ENCODE measurements at regions not wholly inside any gene's neighbourhood (a gene's known extent, or its start where the extent isn't known, plus 50 kb on each side); places are given as distances from the start of the nearest gene placed in this dataset.

DNA sequence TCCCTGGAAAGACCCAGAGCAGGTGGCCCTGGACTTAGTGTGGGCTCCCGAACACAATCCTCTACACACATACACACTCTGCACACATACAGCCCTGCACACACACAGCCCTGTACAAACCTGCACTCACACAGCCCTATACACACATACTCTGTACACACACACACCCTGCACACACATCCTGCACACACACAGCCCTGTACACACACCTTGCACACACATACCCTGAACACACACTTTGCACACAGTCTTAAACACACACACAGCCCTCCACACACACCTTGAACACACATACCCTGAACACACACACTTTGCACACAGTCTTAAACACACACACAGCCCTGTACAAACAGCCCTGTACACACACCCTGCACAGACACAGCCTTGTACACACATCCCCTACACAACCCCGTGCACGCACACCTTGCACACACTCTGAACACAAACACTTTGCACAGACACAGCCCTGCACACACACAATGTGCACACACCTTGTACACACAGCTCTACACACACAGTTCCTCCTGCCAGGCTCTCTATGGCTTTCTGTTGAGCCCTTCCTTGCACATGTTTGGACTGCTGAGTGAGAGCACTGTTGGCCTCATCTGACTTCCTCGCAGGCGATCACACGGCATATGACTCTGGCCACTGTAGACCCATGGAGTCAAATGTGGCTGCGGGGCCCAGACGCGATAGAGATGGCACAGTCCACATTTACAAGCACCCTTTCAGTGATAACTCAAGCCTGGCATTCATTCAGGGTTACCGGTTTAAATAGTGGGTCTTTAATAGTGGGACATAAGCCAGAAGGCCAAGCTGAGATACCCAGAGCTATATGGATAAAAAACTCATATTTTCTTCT lies 245.7 kb upstream of the IRX1 start:
- TF ChIP-seq, protein P1, sequence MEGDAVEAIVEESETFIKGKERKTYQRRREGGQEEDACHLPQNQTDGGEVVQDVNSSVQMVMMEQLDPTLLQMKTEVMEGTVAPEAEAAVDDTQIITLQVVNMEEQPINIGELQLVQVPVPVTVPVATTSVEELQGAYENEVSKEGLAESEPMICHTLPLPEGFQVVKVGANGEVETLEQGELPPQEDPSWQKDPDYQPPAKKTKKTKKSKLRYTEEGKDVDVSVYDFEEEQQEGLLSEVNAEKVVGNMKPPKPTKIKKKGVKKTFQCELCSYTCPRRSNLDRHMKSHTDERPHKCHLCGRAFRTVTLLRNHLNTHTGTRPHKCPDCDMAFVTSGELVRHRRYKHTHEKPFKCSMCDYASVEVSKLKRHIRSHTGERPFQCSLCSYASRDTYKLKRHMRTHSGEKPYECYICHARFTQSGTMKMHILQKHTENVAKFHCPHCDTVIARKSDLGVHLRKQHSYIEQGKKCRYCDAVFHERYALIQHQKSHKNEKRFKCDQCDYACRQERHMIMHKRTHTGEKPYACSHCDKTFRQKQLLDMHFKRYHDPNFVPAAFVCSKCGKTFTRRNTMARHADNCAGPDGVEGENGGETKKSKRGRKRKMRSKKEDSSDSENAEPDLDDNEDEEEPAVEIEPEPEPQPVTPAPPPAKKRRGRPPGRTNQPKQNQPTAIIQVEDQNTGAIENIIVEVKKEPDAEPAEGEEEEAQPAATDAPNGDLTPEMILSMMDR (IDR thresholded peaks at IDR 0.05; ENCODE audit: insufficient read depth, missing control alignments), result no peak
- no peak for DNase-seq (ENCODE audit: insufficient read length, low spot score)
- no peak for FAIRE-seq

DNA sequence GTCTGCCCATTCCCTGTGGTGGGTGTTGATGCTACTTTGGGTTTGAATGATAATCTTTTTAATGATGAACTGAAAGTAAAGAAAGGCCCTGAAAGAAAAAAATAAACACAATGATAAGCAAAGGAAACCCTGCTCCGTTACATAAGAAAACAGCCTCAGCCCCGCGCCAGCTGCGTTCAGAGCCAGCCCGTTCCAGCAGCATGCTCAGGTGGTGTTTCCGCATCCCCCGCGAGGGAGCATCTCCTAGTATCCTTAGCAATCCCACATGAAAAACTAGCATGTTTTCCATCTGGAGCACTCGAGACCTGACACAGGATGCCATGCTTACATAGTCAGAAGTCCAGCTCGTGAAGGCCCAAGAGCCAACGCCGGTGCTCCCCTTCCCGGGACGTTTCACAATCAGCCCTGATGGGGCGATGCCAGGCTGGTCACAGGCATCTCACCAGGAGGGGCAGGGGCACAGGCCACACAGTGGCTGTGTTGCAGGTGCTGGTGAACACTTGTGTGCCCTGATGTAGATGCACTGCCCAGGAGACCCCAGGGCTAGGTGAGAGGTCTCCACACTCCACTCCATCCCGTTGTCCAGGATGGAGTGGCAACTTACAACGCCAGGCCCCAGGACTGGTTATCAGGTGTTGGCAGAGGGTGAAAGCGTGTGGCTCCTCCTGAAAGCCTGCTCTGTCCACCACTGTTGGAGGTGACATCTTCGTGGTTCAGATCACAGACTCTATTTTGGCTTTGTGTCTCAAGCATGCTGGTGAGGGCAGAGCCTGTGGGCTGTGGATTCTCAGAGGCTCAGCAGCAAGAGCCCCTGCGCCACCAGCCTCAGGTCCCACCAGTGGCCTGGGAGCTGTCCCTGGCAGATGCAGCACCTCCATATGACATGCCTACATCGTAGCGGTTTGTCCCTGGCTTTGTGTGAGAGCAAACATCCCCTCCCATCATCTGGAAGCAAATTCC lies 246.8 kb upstream of the IRX1 start:
- TF ChIP-seq, protein P1 (IDR thresholded peaks at IDR 0.05; ENCODE audit: insufficient read depth, missing control alignments), result no peak
- FAIRE-seq (no peak), DNase-seq (ENCODE audit: insufficient read length, low spot score) (no peak)

DNA sequence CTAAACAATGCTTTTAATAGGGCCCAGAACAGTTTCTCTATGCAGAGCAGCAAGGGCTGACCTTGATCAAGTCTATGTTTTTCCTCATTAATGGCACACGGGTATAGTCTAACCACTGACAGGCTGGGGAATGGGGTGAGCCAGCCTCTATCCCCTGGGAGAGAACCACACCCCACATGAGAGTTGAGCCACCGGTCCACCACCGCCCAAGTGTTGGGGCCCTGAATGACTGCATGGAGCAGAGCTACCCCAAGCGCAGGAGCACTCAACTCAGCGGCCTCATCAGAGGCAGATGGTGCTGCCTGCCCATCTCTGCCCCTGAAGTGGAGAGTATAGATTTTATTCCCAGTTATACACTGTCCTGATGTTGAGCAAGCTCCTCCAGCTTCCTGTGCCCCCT lies 247.9 kb upstream of the IRX1 start:
- TF ChIP-seq, protein P1 (IDR thresholded peaks at IDR 0.05; ENCODE audit: insufficient read depth, missing control alignments), result no peak
- no peak for DNase-seq (ENCODE audit: insufficient read length, low spot score)
- no peak for FAIRE-seq

DNA sequence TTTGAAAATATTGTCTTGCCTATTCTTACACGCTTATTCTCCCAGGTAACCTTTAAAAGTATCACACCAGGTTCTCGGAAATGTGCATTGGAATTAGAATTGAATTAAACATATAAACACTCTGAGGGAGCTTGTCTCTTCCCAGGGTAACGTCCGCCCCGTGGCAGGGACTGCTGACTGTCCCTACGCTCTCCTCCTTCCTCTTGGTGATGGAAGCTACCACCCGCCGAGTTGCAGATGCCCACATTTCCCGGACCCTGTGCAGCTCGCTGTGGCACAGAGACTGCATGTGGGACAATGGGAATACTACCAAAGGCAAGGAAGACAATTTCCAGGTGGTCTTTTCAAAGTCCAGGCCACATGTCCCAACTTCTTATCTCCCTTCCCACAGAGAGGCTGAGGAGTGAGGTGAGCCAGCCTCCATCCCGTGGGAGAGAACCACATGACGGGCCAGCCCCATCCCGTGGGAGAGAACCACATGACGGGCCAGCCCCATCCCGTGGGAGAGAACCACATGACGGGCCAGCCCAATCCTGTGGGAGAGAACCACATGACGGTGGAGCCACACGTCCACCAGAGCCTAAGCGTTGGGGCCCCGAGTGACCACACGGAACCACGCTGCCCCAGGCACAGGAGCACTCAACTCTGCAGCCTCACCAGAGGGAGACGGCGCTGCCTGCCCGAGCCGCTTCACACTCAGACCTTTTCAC lies 249.4 kb upstream of the IRX1 start:
- DNase-seq (ENCODE audit: insufficient read length, low spot score) (no peak), FAIRE-seq (no peak)
- TF ChIP-seq, protein P1 (IDR thresholded peaks at IDR 0.05; ENCODE audit: insufficient read depth, missing control alignments), result no peak

DNA sequence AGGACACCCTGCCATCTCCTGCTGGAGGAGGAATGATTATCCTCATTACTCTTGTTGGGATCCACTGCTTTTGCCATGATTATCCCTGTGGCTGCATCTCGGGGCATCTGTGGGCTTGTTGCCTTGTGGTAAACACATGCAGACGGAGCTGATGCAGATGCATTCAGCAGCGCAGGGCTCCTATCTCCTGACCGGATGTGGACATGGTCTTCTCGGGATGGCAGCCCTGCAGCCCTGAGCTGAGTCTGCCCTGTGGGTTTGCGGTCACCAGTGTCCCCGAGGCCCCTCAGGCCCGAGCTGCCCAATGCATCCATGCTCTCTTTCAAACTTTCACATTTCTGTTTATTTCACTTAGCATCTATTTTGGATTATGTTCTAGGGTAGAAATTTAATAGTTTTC lies 250.4 kb upstream of the IRX1 start:
- TF ChIP-seq, protein P1 (IDR thresholded peaks at IDR 0.05; ENCODE audit: insufficient read depth, missing control alignments), result no peak
- FAIRE-seq, result no peak
- DNase-seq (ENCODE audit: insufficient read length, low spot score), result no peak

DNA sequence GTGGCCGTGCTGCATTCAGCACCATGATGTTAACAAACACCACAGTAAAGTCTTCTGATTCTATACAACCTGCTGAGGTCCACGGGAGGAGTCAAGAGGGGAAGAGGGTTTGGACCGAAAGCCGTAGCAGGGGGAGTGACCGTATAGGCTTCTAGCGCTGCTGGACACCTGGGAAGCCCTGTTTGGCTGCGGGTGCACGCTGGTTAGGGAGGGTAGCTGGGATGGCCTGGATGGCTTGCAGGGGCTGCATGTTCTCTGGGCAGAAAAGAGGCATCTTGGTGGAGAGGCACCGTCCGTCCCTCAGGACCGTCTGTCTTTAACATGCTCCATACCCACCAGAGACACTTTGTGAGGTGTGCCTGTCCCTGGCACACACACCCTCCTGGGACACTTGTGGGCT lies 251.0 kb upstream of the IRX1 start:
- DNase-seq (ENCODE audit: insufficient read length, low spot score) (no peak), FAIRE-seq (no peak)
- TF ChIP-seq, protein P1 (IDR thresholded peaks at IDR 0.05; ENCODE audit: insufficient read depth, missing control alignments), result no peak
